SK-N-SH treated with all-trans-retinoic acid at 6 μM for 48 hours (cell line): ENCODE measurements at regions not wholly inside any gene's neighbourhood (a gene's known extent, or its start where the extent isn't known, plus 50 kb on each side); places are given as distances from the start of the nearest gene placed in this dataset.
A peak's percentile ranks its signal among the peaks of the same experiment; 100 is the strongest.

Experiments
- ATAC-seq: fragments of 200-7000 bp; cut with Tn5 transposase; 3 replicates; pipeline ENCODE4 v1.9.1; 2020; ENCODE audit warnings: mild to moderate bottlenecking, moderate library complexity
- ARNTL ChIP-seq: fragments of 450-650 bp; formaldehyde crosslinking; IDR thresholded peaks from 2 replicates; pipeline ENCODE4 v1.5.0; 2020; ENCODE audit warnings: low read depth, mild to moderate bottlenecking, moderate library complexity, borderline replicate concordance
- BACH2 ChIP-seq: fragments of 250-450 bp; sonication (Bioruptor Pico); IDR thresholded peaks from 2 replicates; pipeline ENCODE4 v1.9.0; 2021; ENCODE audit warnings: mild to moderate bottlenecking, borderline replicate concordance
- CREB5 ChIP-seq: fragments of 250-450 bp; sonication (Bioruptor Pico); IDR thresholded peaks from 2 replicates; pipeline ENCODE4 v1.5.1; 2020; ENCODE audit warnings: low read depth, mild to moderate bottlenecking, moderate library complexity
- CSDC2 ChIP-seq: fragments of 250-450 bp; sonication (Bioruptor Pico); IDR thresholded peaks from 2 replicates; pipeline ENCODE4 v1.5.0; 2020; ENCODE audit warnings: mild to moderate bottlenecking, moderate library complexity
- CSRNP3 ChIP-seq: fragments of 250-450 bp; sonication (Bioruptor Pico); IDR thresholded peaks from 2 replicates; pipeline ENCODE4 v1.5.1; 2021; ENCODE audit warnings: mild to moderate bottlenecking, moderate library complexity
- ESRRG ChIP-seq: fragments of 250-450 bp; sonication (Bioruptor Pico); IDR thresholded peaks from 2 replicates; pipeline ENCODE4 v1.6.1; 2021; ENCODE audit warnings: mild to moderate bottlenecking
- GLIS3 ChIP-seq: fragments of 250-450 bp; sonication (Bioruptor Pico); IDR thresholded peaks from 2 replicates; pipeline ENCODE4 v1.5.0; 2020; ENCODE audit warnings: mild to moderate bottlenecking, moderate library complexity
- OSR1 ChIP-seq: fragments of 250-450 bp; sonication (Bioruptor Pico); IDR thresholded peaks from 2 replicates; pipeline ENCODE4 v1.8.0; 2022; ENCODE audit warnings: moderate library complexity, mild to moderate bottlenecking, inconsistent platforms
- PATZ1 ChIP-seq: fragments of 250-450 bp; sonication (Bioruptor Pico); IDR thresholded peaks from 2 replicates; pipeline ENCODE4 v1.8.0; 2020; ENCODE audit warnings: mild to moderate bottlenecking, moderate library complexity, borderline replicate concordance
- POU6F1 ChIP-seq: fragments of 250-450 bp; sonication (Bioruptor Pico); IDR thresholded peaks from 2 replicates; pipeline ENCODE4 v1.8.0; 2021; ENCODE audit warnings: low read depth, mild to moderate bottlenecking, moderate library complexity, borderline replicate concordance
- PPARA ChIP-seq: fragments of 250-450 bp; sonication (Bioruptor Pico); IDR thresholded peaks from 2 replicates; pipeline ENCODE4 v1.5.0; 2020; ENCODE audit warnings: mild to moderate bottlenecking, borderline replicate concordance
- RARB ChIP-seq: fragments of 250-450 bp; sonication (Bioruptor Pico); IDR thresholded peaks from 2 replicates; pipeline ENCODE4 v1.8.0; 2021; ENCODE audit warnings: mild to moderate bottlenecking, moderate library complexity
- SNAI2 ChIP-seq: fragments of 250-450 bp; sonication (Bioruptor Pico); IDR thresholded peaks from 2 replicates; pipeline ENCODE4 v1.5.0; 2020; ENCODE audit warnings: mild to moderate bottlenecking, moderate library complexity
- TCF4 ChIP-seq: fragments of 250-450 bp; sonication (Bioruptor Pico); IDR thresholded peaks from 2 replicates; pipeline ENCODE4 v1.8.0; 2021; ENCODE audit warnings: mild to moderate bottlenecking, moderate library complexity, borderline replicate concordance
- TOX ChIP-seq: fragments of 250-450 bp; sonication (Bioruptor Pico); IDR thresholded peaks from 2 replicates; pipeline ENCODE4 v1.8.0; 2021; ENCODE audit warnings: mild to moderate bottlenecking, moderate library complexity, borderline replicate concordance
- ZC3H10 ChIP-seq: fragments of 250-450 bp; sonication (Bioruptor Pico); IDR thresholded peaks from 2 replicates; pipeline ENCODE4 v1.5.1; 2021; ENCODE audit warnings: mild to moderate bottlenecking, moderate library complexity
- ZFP3 ChIP-seq: fragments of 250-450 bp; sonication (Bioruptor Pico); IDR thresholded peaks from 2 replicates; pipeline ENCODE4 v1.5.0; 2020; ENCODE audit warnings: mild to moderate bottlenecking, moderate library complexity
- ZFP30 ChIP-seq: fragments of 450-650 bp; formaldehyde crosslinking; IDR thresholded peaks from 2 replicates; pipeline ENCODE4 v1.5.0; 2022; ENCODE audit warnings: mild to moderate bottlenecking, moderate library complexity
- ZNF565 ChIP-seq: fragments of 450-650 bp; formaldehyde crosslinking; conservative IDR thresholded peaks from 2 replicates; pipeline ENCODE4 v1.5.0; 2020; ENCODE audit warnings: low read depth, mild to moderate bottlenecking, moderate library complexity
- ZNF70 ChIP-seq: fragments of 450-650 bp; formaldehyde crosslinking; IDR thresholded peaks from 2 replicates; pipeline ENCODE4 v1.5.0; 2020; ENCODE audit warnings: mild to moderate bottlenecking, moderate library complexity

- TF ChIP-seq BACH2 (CRISPR knock-in tag) (no peak), CREB5 (CRISPR knock-in tag) (no peak), OSR1 (CRISPR knock-in tag) (no peak), ARNTL (CRISPR knock-in tag) (no peak), ZC3H10 (no peak), ZNF565 (CRISPR knock-in tag) (no peak), ZFP3 (CRISPR knock-in tag) (no peak), PATZ1 (no peak), PPARA (no peak), GLIS3 (CRISPR knock-in tag) (no peak), ZNF70 (no peak)
Measured at GRCh38 chr16:66133643-66134338, 232.7 kb upstream of the CDH5 start (continued).

GRCh38 chr16:66131895-66132294, 234.6 kb upstream of the CDH5 start:
- TF ChIP-seq GLIS3 (CRISPR knock-in tag): no peak
- 0 out of 2 replicates have a peak, but pooled peaks have one; percentile 24 for TF ChIP-seq TOX (CRISPR knock-in tag)
- peak; percentile 44 for ATAC-seq

GRCh38 chr16:66131156-66131807, 235.2 kb upstream of the CDH5 start:
- peak; percentile 26 for ATAC-seq
- TF ChIP-seq GLIS3 (CRISPR knock-in tag) (no peak), CREB5 (CRISPR knock-in tag) (no peak), SNAI2 (CRISPR knock-in tag) (no peak)

- TF ChIP-seq ZFP30 (CRISPR knock-in tag): no peak
- TF ChIP-seq RARB (CRISPR knock-in tag): no peak
- 0 out of 2 replicates have a peak, but pooled peaks have one; percentile 65 for TF ChIP-seq OSR1 (CRISPR knock-in tag)
- TF ChIP-seq ZC3H10: no peak
- no peak for TF ChIP-seq SNAI2 (CRISPR knock-in tag)
- ATAC-seq: peak; percentile 66
Measured at GRCh38 chr16:66130296-66130905, 236.1 kb upstream of the CDH5 start.

- TF ChIP-seq RARB (CRISPR knock-in tag) (no peak), ESRRG (CRISPR knock-in tag) (no peak), PPARA (no peak), ZNF70 (no peak), CSRNP3 (no peak), CSDC2 (CRISPR knock-in tag) (no peak), SNAI2 (CRISPR knock-in tag) (no peak)
- no peak for ATAC-seq
Measured at GRCh38 chr16:66129196-66129595, 237.3 kb upstream of the CDH5 start.

GRCh38 chr16:66128371-66128770, 238.1 kb upstream of the CDH5 start:
- ATAC-seq: no peak
- no peak for TF ChIP-seq ARNTL (CRISPR knock-in tag)
- no peak for TF ChIP-seq POU6F1 (CRISPR knock-in tag)
- no peak for TF ChIP-seq OSR1 (CRISPR knock-in tag)
- TF ChIP-seq SNAI2 (CRISPR knock-in tag): no peak
- TF ChIP-seq GLIS3 (CRISPR knock-in tag): no peak
- TF ChIP-seq TCF4 (CRISPR knock-in tag): no peak
- no peak for TF ChIP-seq ESRRG (CRISPR knock-in tag)
- no peak for TF ChIP-seq PPARA
- no peak for TF ChIP-seq ZNF565 (CRISPR knock-in tag)
- no peak for TF ChIP-seq ZNF70
- no peak for TF ChIP-seq CREB5 (CRISPR knock-in tag)
- TF ChIP-seq ZC3H10: no peak
